Right atrium auricular region (tissue), 2 donors: ENCODE measurements at regions not wholly inside any gene's neighbourhood (a gene's known extent, or its start where the extent isn't known, plus 50 kb on each side); places are given as distances from the start of the nearest gene placed in this dataset.
"Not testable (repeated sequence)": the region's sequence is repeated elsewhere in the genome, so short reads cannot be mapped to it uniquely, and the experiment has no call there.

Source experiments
- DNase-seq: peaks from one replicate; pipeline ENCODE4 v3.0.0-alpha.2; 2019; ENCODE audit warnings: low spot score
- H3K27ac ChIP-seq, 2 donors: fragments of 200-600 bp; sonication (generic); 1 replicate in 1 of 2; 2 replicates in 1 of 2; pipeline ENCODE4 v1.5.1; 2016 to 2019
- H3K27me3 ChIP-seq, 2 donors: fragments of 200-600 bp; sonication (generic); one replicate each; pipeline versions ENCODE4 v1.5.1 to v1.6.0; 2017 to 2019
- H3K36me3 ChIP-seq: fragments of 200-600 bp; sonication (generic); one replicate; pipeline ENCODE4 v1.5.1; 2016
- H3K4me1 ChIP-seq, 2 donors: fragments of 200-600 bp; sonication (generic); one replicate each; pipeline versions ENCODE4 v1.5.1 to v1.6.0; 2017 to 2019
- H3K4me3 ChIP-seq, 2 donors: fragments of 200-600 bp; sonication (generic); 1 replicate in 1 of 2; 2 replicates in 1 of 2; pipeline ENCODE4 v1.5.1; 2017 to 2019; ENCODE audit warnings: mild to moderate bottlenecking in 1 of 2, moderate library complexity in 1 of 2
- H3K9me3 ChIP-seq, 2 donors: fragments of 200-600 bp; sonication (generic); one replicate each; pipeline ENCODE4 v1.5.1; 2019
- TF ChIP-seq, protein P1 (sequence below), 2 donors: fragments of 200-600 bp; sonication (generic); IDR thresholded peaks; one replicate each; pipeline ENCODE4 v1.5.1; 2019; ENCODE audit warnings: antibody characterized with exemption in 2 of 2

DNA sequence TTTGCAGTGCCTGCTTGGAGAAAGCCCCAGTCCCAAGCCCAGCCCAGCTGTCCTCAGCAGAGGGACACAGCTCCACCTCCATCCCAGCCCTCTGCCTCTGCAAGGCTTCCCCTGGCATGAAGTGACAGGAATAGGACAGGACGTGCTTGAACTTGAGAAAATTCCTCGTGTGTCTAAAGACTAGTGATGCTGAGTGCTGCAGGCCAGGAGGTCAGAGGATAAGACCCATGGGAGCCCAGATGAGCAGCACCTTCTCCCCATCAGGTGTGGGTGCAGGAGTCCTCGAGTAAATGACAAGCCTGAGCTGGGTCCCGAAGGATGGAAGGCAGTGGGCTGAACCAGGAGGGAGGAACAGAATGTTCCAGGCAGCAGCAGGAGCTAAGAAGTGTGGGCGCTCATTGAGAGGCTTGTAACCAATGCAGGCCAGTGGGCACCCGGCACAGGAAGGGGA, 67.8 kb upstream of the UXS1 start:
- Histone ChIP-seq H3K36me3 (no peaks in the 10 kb centered on the region), H3K27ac (no peak overlapping the region), H3K9me3 (no peaks in the 10 kb centered on the region), H3K4me1 (no peaks in the 10 kb centered on the region), H3K27me3 (no peaks in the 10 kb centered on the region), H3K4me3 (no peak overlapping the region)
- DNase-seq = no peak
- TF ChIP-seq, protein P1, sequence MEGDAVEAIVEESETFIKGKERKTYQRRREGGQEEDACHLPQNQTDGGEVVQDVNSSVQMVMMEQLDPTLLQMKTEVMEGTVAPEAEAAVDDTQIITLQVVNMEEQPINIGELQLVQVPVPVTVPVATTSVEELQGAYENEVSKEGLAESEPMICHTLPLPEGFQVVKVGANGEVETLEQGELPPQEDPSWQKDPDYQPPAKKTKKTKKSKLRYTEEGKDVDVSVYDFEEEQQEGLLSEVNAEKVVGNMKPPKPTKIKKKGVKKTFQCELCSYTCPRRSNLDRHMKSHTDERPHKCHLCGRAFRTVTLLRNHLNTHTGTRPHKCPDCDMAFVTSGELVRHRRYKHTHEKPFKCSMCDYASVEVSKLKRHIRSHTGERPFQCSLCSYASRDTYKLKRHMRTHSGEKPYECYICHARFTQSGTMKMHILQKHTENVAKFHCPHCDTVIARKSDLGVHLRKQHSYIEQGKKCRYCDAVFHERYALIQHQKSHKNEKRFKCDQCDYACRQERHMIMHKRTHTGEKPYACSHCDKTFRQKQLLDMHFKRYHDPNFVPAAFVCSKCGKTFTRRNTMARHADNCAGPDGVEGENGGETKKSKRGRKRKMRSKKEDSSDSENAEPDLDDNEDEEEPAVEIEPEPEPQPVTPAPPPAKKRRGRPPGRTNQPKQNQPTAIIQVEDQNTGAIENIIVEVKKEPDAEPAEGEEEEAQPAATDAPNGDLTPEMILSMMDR (IDR thresholded peaks at IDR 0.05) = no peak

DNA sequence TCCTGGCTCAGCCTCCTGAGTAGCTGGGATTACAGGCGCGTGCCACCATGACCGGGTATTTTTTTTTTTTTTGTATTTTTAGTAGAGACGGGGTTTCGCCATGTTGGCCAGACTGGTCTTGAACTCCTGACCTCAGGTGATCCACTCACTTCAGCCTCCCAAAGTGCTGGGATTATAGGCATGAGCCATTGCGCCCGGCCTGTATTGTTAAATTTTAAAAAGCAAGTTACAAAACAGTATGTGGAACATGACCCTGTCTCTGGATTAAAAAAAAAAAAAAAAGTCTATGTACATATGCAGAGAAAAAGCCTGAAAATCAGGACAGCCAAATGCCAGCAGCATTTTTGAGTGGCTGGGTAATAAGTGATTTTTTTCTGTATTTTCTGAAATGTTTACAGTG, 64.8 kb upstream of the UXS1 start:
- H3K4me3 ChIP-seq, H3K4me1 ChIP-seq, DNase-seq, H3K27ac ChIP-seq, H3K9me3 ChIP-seq, H3K27me3 ChIP-seq, H3K36me3 ChIP-seq: not testable (repeated sequence)

DNA sequence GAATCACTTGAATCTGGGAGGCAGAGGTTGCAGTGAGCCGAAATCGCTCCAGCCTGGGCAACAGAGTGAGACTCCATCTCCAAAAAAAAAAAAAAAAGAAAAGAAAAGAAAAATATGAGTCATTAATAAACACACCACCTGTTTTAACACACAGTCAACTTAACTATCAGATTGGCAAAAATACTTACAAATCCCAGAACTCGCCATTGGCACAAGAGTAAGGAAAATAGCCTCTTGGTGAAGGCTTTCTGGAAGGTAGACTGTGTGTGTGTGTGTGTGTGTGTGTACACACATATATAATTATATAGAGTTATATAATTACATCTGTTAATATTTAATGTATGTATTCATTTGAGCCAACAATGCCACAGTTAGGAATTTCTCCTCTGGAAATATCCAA, 63.7 kb upstream of the UXS1 start:
- Histone ChIP-seq H3K4me3 (no peak overlapping the region), H3K27ac (no peak overlapping the region), H3K9me3 (no peaks in the 10 kb centered on the region), H3K36me3 (no peaks in the 10 kb centered on the region), H3K27me3 (no peaks in the 10 kb centered on the region), H3K4me1 (no peaks in the 10 kb centered on the region)
- TF ChIP-seq, protein P1 (IDR thresholded peaks at IDR 0.05) = no peak
- no peak for DNase-seq

DNA sequence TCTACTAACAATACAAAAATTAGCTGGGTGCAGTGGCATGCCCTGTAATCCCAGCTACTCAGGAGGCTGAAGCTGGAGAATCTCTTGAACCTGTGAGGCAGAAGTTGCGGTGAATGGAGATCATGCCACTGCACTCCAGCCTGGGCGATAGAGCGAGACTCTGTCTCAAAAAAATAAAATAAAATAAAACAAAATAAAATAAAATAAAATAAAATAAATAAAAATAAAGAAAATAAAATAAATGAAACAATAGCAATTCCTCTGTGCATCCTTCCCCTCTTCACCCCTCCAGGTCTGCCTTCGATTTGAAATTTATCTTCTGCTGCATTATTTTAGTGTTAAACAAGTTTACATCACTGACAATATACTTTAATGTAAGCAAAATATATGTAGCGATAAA, 63.0 kb upstream of the UXS1 start:
- Histone ChIP-seq H3K36me3 (no peaks in the 10 kb centered on the region), H3K27me3 (no peaks in the 10 kb centered on the region), H3K4me1 (no peaks in the 10 kb centered on the region), H3K4me3 (no peak overlapping the region), H3K27ac (no peak overlapping the region), H3K9me3 (no peaks in the 10 kb centered on the region)
- TF ChIP-seq, protein P1 (IDR thresholded peaks at IDR 0.05) = no peak
- DNase-seq = no peak

DNA sequence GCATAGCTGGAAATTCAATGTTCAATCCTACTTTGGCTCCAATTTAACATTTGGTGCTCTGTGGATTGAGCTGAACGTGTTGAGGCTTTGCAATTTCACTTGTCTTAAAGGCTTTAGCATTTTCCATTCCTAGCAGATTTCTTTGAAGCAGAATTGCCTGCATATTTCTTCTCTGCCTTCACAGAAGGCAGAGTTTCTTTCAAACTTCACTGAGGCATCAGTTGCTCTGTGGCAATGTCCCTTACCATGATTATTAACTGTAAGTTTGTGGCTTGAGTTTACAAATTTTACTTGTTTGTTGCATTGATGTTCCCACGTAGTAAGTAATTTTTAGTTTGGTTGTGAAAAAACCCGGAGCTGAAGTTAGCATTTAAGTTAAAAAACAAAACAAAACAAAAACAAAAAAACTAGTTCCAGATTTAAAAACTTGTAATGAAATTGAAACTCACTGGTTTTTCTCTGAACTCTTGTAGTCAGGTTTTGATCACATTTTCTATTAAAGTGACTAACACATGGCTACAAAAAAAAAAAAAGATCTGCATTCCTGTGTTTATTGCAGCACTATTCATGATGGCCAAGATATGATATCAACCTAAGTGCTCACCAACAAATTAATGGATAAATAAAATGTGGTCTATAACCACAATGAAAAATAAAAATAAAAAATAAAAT, 55.2 kb upstream of the UXS1 start:
- not testable (repeated sequence) for H3K9me3 ChIP-seq, H3K27me3 ChIP-seq, H3K36me3 ChIP-seq, H3K27ac ChIP-seq, DNase-seq, H3K4me1 ChIP-seq, H3K4me3 ChIP-seq

DNA sequence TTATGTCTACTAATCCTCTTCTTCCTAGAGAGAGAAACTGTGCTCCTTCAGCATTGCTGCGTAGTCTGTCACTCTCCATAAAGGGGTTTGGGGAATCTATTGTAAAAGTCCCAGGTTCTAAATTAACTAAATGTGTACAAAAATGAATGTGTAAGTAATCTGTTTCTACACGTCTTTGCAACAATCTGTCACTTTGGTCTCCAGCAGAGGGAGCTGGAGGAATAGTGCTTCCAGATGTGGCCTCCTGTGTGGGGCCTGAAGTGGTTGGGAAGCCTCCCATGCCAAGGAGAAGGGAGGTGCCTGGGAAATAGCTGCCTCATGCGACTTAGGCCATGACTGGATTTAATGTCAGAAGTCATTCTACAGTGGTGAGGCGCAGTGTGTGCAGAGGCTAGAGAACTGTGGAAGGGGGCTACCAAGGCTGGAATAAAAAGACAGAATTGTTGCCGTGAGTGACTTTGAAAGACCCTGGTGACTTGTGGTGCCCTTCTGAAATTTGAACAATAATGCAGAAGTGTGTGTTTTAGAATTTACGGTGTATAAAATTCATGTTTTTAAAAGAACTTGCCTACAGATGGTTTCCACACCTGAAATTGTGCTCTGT, 54.5 kb upstream of the UXS1 start:
- TF ChIP-seq, protein P1 (IDR thresholded peaks at IDR 0.05) = peak in 1 of 2 donors; percentile 55

More for the DNA sequence above, 54.5 kb upstream of the UXS1 start:
- DNase-seq, H3K9me3 ChIP-seq, H3K36me3 ChIP-seq, H3K27ac ChIP-seq, H3K4me1 ChIP-seq, H3K4me3 ChIP-seq, H3K27me3 ChIP-seq: not testable (repeated sequence)
